ENCODE measurements at regions not wholly inside any gene's neighbourhood (a gene's known extent, or its start where the extent isn't known, plus 50 kb on each side); places are given as distances from the start of the nearest gene placed in this dataset.

GRCh38 chr6:138018297-138018696, 88.9 kb downstream of the PERP start:
- TF ChIP-seq, protein P1, sequence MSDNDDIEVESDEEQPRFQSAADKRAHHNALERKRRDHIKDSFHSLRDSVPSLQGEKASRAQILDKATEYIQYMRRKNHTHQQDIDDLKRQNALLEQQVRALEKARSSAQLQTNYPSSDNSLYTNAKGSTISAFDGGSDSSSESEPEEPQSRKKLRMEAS (IDR thresholded peaks at IDR 0.05), result no peak
- no peak for TF ChIP-seq TEAD4 (IDR thresholded peaks at IDR 0.05)

Data from Ishikawa (cell line).